GM12878 (cell line): ENCODE measurements at regions not wholly inside any gene's neighbourhood (a gene's known extent, or its start where the extent isn't known, plus 50 kb on each side); places are given as distances from the start of the nearest gene placed in this dataset.

Source experiments
- ATAC-seq: fragments of 200-7000 bp; cut with Tn5 transposase; 3 replicates; pipeline ENCODE4 v1.9.1; 2020; ENCODE audit warnings: mild to moderate bottlenecking, moderate library complexity
- BruUV-seq: library from RNA; stranded (reverse); fragments of 400-500 nt; replicated peaks from 2 replicates; lab custom pipeline; 2021; lab: Mats Ljungman, UMichigan
- CTCF ChIA-PET: fragments of 300-600 bp; sonication (Branson Sonifier 250); formaldehyde crosslinking; extraction: SDS; loops from one replicate; lab custom pipeline; 2021; ENCODE audit warnings: inconsistent platforms; lab: Yijun Ruan, JAX
- POLR2A ChIA-PET: fragments of 350-600 bp; formaldehyde crosslinking; extraction: SDS; loops from one replicate; lab custom pipeline; 2021; ENCODE audit warnings: inconsistent platforms; lab: Charles Lee
- RAD21 ChIA-PET: fragments of 300-600 bp; sonication (Branson Sonifier 250); formaldehyde crosslinking; loops from one replicate; lab custom pipeline; 2023; ENCODE audit warnings: antibody characterized with exemption; ENCODE audit not compliant: unreplicated experiment; lab: Charles Lee
- SMC1A ChIA-PET: fragments of 300-600 bp; sonication (Branson Sonifier 250); formaldehyde crosslinking; loops from one replicate; lab custom pipeline; 2023; ENCODE audit not compliant: unreplicated experiment, uncharacterized antibody; lab: Charles Lee
- DNase-seq: peaks from one replicate; pipeline ENCODE4 v3.0.0-alpha.2; 2011; ENCODE audit warnings: low read depth, low spot score
- FAIRE-seq: peaks from 3 replicates; lab custom pipeline; 2011; peaks lifted over from hg19 to GRCh38; lab: Jason Lieb, UNC
- H2AFZ ChIP-seq: 2 replicates; pipeline ENCODE4 v1.6.0; 2011; ENCODE audit warnings: low read depth, low read length, control low read depth; ENCODE audit not compliant: control insufficient read depth
- H3K27ac ChIP-seq: 2 replicates; pipeline ENCODE4 v1.5.1; 2011; ENCODE audit warnings: control low read depth; ENCODE audit not compliant: control insufficient read depth, insufficient read depth
- H3K27me3 ChIP-seq, 2 experiments: replicated peaks in 1 of 2; 2 replicates each; pipeline versions ENCODE4 v1.6.0 to v1.6.1; 2011; ENCODE audit warnings: low read length in 1 of 2; ENCODE audit not compliant: control insufficient read depth in 2 of 2, insufficient read depth in 2 of 2
- H3K36me3 ChIP-seq, 2 experiments: 2 replicates each; pipeline ENCODE4 v1.5.1; 2011; ENCODE audit warnings: low read length in 1 of 2; ENCODE audit not compliant: control insufficient read depth in 2 of 2, insufficient read depth in 2 of 2
- H3K4me1 ChIP-seq: 2 replicates; pipeline ENCODE4 v1.6.1; 2011; ENCODE audit warnings: mild to moderate bottlenecking, low read length, moderate library complexity, mixed read lengths; ENCODE audit not compliant: control insufficient read depth, insufficient read depth
- H3K4me2 ChIP-seq: 2 replicates; pipeline ENCODE4 v1.6.0; 2011; ENCODE audit warnings: control low read depth; ENCODE audit not compliant: control insufficient read depth, insufficient read depth
- H3K4me3 ChIP-seq: fragments of 200-600 bp; sonication (generic); 2 replicates; pipeline ENCODE4 v1.5.1; 2016
- H3K79me2 ChIP-seq: 2 replicates; pipeline ENCODE4 v1.6.0; 2011; ENCODE audit warnings: low read length; ENCODE audit not compliant: control insufficient read depth, insufficient read depth
- H3K9ac ChIP-seq: 2 replicates; pipeline ENCODE4 v1.8.0; 2011; ENCODE audit warnings: low read length, control low read depth, mixed read lengths; ENCODE audit not compliant: control insufficient read depth, insufficient read depth
- H3K9me3 ChIP-seq: replicated peaks from 3 replicates; pipeline ENCODE4 v1.5.1; 2011; ENCODE audit warnings: mild to moderate bottlenecking, low read length; ENCODE audit not compliant: control insufficient read depth, insufficient read depth
- H4K20me1 ChIP-seq: 2 replicates; pipeline ENCODE4 v1.6.0; 2011; ENCODE audit not compliant: control insufficient read depth, insufficient read depth
- CREM ChIP-seq: IDR thresholded peaks from 2 replicates; pipeline ENCODE4 v1.6.1; 2014; ENCODE audit warnings: antibody characterized with exemption, low read depth
- E2F4 ChIP-seq: IDR thresholded peaks from 2 replicates; pipeline ENCODE4 v1.6.1; 2012; ENCODE audit warnings: low read depth, low read length, improper control_type of control experiment
- EZH2 ChIP-seq: IDR thresholded peaks from 2 replicates; pipeline ENCODE4 v1.6.1; 2012; ENCODE audit warnings: low read depth, mild to moderate bottlenecking, control low read depth, inconsistent platforms, low read length, borderline replicate concordance; ENCODE audit not compliant: control insufficient read depth
- FOXK2 ChIP-seq: fragments of 450-650 bp; IDR thresholded peaks from 2 replicates; pipeline ENCODE4 v1.6.1; 2017; ENCODE audit warnings: mild to moderate bottlenecking, moderate library complexity
- MXI1 ChIP-seq: fragments of 150-350 bp; IDR thresholded peaks from 2 replicates; pipeline ENCODE4 v1.6.1; 2011; ENCODE audit warnings: low read depth, mild to moderate bottlenecking, inconsistent platforms, low read length, improper control_type of control experiment
- MYB ChIP-seq: fragments of 150-350 bp; IDR thresholded peaks from 2 replicates; pipeline ENCODE4 v1.6.1; 2014; ENCODE audit warnings: mild to moderate bottlenecking, low read depth, low read length, borderline replicate concordance
- NR2F1 ChIP-seq: fragments of 450-650 bp; conservative IDR thresholded peaks from 2 replicates; pipeline ENCODE4 v1.6.1; 2017; ENCODE audit warnings: mild to moderate bottlenecking
- PAX8 ChIP-seq: fragments of 450-650 bp; IDR thresholded peaks from 2 replicates; pipeline ENCODE4 v1.6.1; 2017; ENCODE audit warnings: mild to moderate bottlenecking, moderate library complexity
- RAD51 ChIP-seq: fragments of 450-650 bp; IDR thresholded peaks from 2 replicates; pipeline ENCODE4 v1.6.1; 2016; ENCODE audit warnings: moderate library complexity, mild to moderate bottlenecking, inconsistent platforms
- TCF3 ChIP-seq: IDR thresholded peaks from 2 replicates; pipeline ENCODE4 v1.6.1; 2012; ENCODE audit warnings: low read depth, mild to moderate bottlenecking, low read length, borderline replicate concordance; ENCODE audit not compliant: insufficient read depth
- USF1 ChIP-seq: IDR thresholded peaks from 2 replicates; pipeline ENCODE4 v1.6.1; 2011; ENCODE audit warnings: borderline replicate concordance, low read depth, mild to moderate bottlenecking, moderate library complexity, mixed read lengths, low read length; ENCODE audit not compliant: insufficient read depth; ENCODE audit errors: extremely low read length
- ZBTB40 ChIP-seq: fragments of 450-650 bp; IDR thresholded peaks from 2 replicates; pipeline ENCODE4 v1.6.1; 2016; ENCODE audit warnings: mild to moderate bottlenecking, moderate library complexity, borderline replicate concordance
- WGBS: methylation state at CpG from one replicate; pipeline ENCODE4 v1.1.6; 2016; ENCODE audit warnings: low lambda C conversion rate; ENCODE audit not compliant: insufficient replicate concordance, insufficient coverage; ENCODE audit errors: missing lambda C conversion rate; 5-methylcytosine and 5-hydroxymethylcytosine counted together
- in situ Hi-C: fragments of 300-500 bp; cut with MboI; formaldehyde crosslinking; loops from 9 replicates; pipeline ENCODE4 v1.14.3; 2018; ENCODE audit warnings: mixed read lengths
- intact Hi-C: fragments of 100-400 bp; cut with micrococcal nuclease; formaldehyde crosslinking; loops from one replicate; pipeline ENCODE4 v1.14.2; 2022; ENCODE audit not compliant: unreplicated experiment

DNA sequence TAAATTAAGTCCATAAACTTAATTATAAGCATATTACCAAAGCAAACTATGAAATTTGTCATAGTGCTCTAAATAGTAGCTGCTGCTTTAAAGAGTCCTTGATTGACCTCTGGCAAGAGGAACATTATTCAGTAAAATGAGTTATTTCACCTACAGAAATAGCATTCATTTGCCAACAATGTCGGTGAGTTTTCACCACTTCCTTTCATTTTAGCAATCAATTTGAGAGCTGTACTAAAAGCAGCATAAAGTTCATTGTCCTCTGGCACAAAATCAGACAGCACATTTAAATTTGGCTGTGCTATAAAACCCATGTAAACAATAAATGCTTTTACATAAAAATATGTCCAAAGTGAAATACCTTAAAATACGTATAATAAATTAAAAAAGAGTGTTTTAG lies 1515.7 kb downstream of the SI start:
- SMC1A ChIA-PET = interaction anchor here (0.6 kb wide), 1 partner anchor 789 kb away, joined by 3 read pairs; no protein-coding TSS in a partner anchor
- WGBS = 0% methylated on average over 2 of the region's 2 CpGs
- no peaks in the 10 kb centered on the region for H3K27me3 ChIP-seq
- no peak for DNase-seq
- no peak overlapping the region for H3K9ac ChIP-seq
- RAD21 ChIA-PET = no interaction called here
- no peaks in the 10 kb centered on the region for H4K20me1 ChIP-seq
- no peaks in the 10 kb centered on the region for H3K36me3 ChIP-seq
- H2AFZ ChIP-seq = no peak overlapping the region
- FAIRE-seq = no peak
- H3K79me2 ChIP-seq = no peaks in the 10 kb centered on the region
- POLR2A ChIA-PET = interaction anchor here (0.6 kb wide), 1 partner anchor 19 kb away, joined by 3 read pairs; no protein-coding TSS in a partner anchor
- no peak overlapping the region for H3K27ac ChIP-seq
- TF ChIP-seq PAX8 = no peak
- no TSS peak for BruUV-seq
- intact Hi-C loops = no loop called here
- no peak overlapping the region for H3K4me2 ChIP-seq
- no peaks in the 10 kb centered on the region for H3K4me1 ChIP-seq
- in situ Hi-C loops = no loop called here
- no peak for ATAC-seq
- no peak overlapping the region for H3K4me3 ChIP-seq
- CTCF ChIA-PET = interaction anchor here (1.0 to 1.3 kb wide), 2 partner anchors 9 to 11 kb away, joined by 3 read pairs; no protein-coding TSS in a partner anchor
- no peaks in the 10 kb centered on the region for H3K9me3 ChIP-seq

DNA sequence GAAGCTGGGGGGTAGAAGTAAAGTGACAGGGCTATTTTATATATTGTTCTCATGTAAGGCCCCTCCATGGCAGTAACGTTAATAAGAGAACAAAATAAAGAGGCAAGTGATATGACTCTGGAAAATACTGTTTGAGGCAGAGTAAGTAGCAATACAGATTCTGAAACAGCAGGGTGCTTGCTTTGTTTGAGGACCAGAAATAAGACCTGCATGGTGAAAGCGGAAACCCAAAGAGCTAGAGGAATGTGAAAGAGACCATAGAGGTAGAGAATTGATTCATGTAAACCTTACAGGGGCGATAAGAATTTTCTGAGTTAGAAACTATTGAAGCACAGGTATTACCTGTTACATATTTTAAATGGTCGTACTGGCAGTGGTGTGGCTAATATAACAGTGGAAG lies 1517.1 kb downstream of the SI start:
- RAD21 ChIA-PET = no interaction called here
- no TSS peak for BruUV-seq
- CTCF ChIA-PET = no interaction called here
- POLR2A ChIA-PET = no interaction called here
- 21% methylated on average over 4 of the region's 4 CpGs for WGBS
- no peak overlapping the region for H3K4me2 ChIP-seq
- SMC1A ChIA-PET = no interaction called here
- H3K4me3 ChIP-seq = no peak overlapping the region
- DNase-seq (no peak), ATAC-seq (no peak), FAIRE-seq (no peak)
- intact Hi-C loops = no loop called here
- H3K79me2 ChIP-seq = no peaks in the 10 kb centered on the region
- H3K27me3 ChIP-seq = no peaks in the 10 kb centered on the region
- in situ Hi-C loops = no loop called here
- no peaks in the 10 kb centered on the region for H3K9me3 ChIP-seq
- no peak overlapping the region for H3K9ac ChIP-seq
- no peaks in the 10 kb centered on the region for H3K36me3 ChIP-seq
- H3K4me1 ChIP-seq = no peaks in the 10 kb centered on the region
- no peaks in the 10 kb centered on the region for H4K20me1 ChIP-seq
- H3K27ac ChIP-seq = no peak overlapping the region
- H2AFZ ChIP-seq = no peak overlapping the region
- TF ChIP-seq NR2F1 (no peak), CREM (no peak), TCF3 (no peak), USF1 (no peak), MYB (no peak), MXI1 (no peak), RAD51 (no peak), ZBTB40 (no peak), FOXK2 (no peak), EZH2 (no peak), PAX8 (no peak), E2F4 (no peak)
